DMS114 treated with DMSO at 0.1 percent for 48 hours (cell line): ENCODE measurements at regions not wholly inside any gene's neighbourhood (a gene's known extent, or its start where the extent isn't known, plus 50 kb on each side); places are given as distances from the start of the nearest gene placed in this dataset.
"Not testable (repeated sequence)": the region's sequence is repeated elsewhere in the genome, so short reads cannot be mapped to it uniquely, and the experiment has no call there.

Source experiments
- DNase-seq: peaks from one replicate; lab custom pipeline; 2025; ENCODE audit not compliant: unreplicated experiment; lab: John Stamatoyannopoulos, UW

- no peak for DNase-seq
Observed at GRCh38 chr6:100322886-100323285, 141.8 kb downstream of the SIM1 start.

GRCh38 chr6:100320686-100321085 lies 144.0 kb downstream of the SIM1 start:
- DNase-seq: no peak

GRCh38 chr6:100317031-100317430 lies 147.7 kb downstream of the SIM1 start:
- no peak for DNase-seq

- no peak for DNase-seq
Observed at GRCh38 chr6:100314186-100314585, 150.5 kb downstream of the SIM1 start.

- DNase-seq: no peak
Observed at GRCh38 chr6:100311707-100312251, 152.9 kb downstream of the SIM1 start.

GRCh38 chr6:100309174-100309573 lies 155.5 kb downstream of the SIM1 start:
- DNase-seq: no peak

- no peak for DNase-seq
Observed at GRCh38 chr6:100307561-100307960, 157.2 kb downstream of the SIM1 start.

GRCh38 chr6:100305209-100305869 lies 159.4 kb downstream of the SIM1 start:
- DNase-seq: no peak

GRCh38 chr6:100304575-100304974 lies 160.1 kb downstream of the SIM1 start:
- no peak for DNase-seq

GRCh38 chr6:100301731-100302130 lies 163.0 kb downstream of the SIM1 start:
- no peak for DNase-seq

- no peak for DNase-seq
Observed at GRCh38 chr6:100300221-100300736, 164.4 kb downstream of the SIM1 start.

- DNase-seq: no peak
Observed at GRCh38 chr6:100296810-100297544, 167.7 kb downstream of the SIM1 start.

GRCh38 chr6:100295172-100295571 lies 169.5 kb downstream of the SIM1 start:
- DNase-seq: not testable (repeated sequence)

- DNase-seq: no peak
Observed at GRCh38 chr6:100289285-100289684, 175.4 kb downstream of the SIM1 start.

GRCh38 chr6:100288311-100288710 lies 176.4 kb downstream of the SIM1 start:
- DNase-seq: no peak

- no peak for DNase-seq
Observed at GRCh38 chr6:100283285-100283684, 181.4 kb downstream of the SIM1 start.

- DNase-seq: no peak
Observed at GRCh38 chr6:100281471-100281901, 183.2 kb downstream of the SIM1 start.

- DNase-seq: no peak
Observed at GRCh38 chr6:100276311-100277057, 188.2 kb downstream of the SIM1 start.

GRCh38 chr6:100274147-100274546 lies 190.6 kb downstream of the SIM1 start:
- no peak for DNase-seq

- DNase-seq: no peak
Observed at GRCh38 chr6:100271625-100272024, 193.1 kb downstream of the SIM1 start.

- DNase-seq: no peak
Observed at GRCh38 chr6:100271202-100271601, 193.5 kb downstream of the SIM1 start.
